Panc1 (cell line): ENCODE measurements at regions not wholly inside any gene's neighbourhood (a gene's known extent, or its start where the extent isn't known, plus 50 kb on each side); places are given as distances from the start of the nearest gene placed in this dataset.

Experiments used
- ATAC-seq: fragments of 200-7000 bp; cut with Tn5 transposase; 2 replicates; pipeline ENCODE4 v1.9.1; 2020; ENCODE audit warnings: mild to moderate bottlenecking, moderate library complexity
- BruUV-seq: library from RNA; stranded (reverse); fragments of 400-500 nt; replicated peaks from 2 replicates; lab custom pipeline; 2021; lab: Mats Ljungman, UMichigan
- CTCF ChIA-PET: fragments of 300-600 bp; sonication (Branson Sonifier 250); formaldehyde crosslinking; loops from one replicate; lab custom pipeline; 2022; ENCODE audit warnings: antibody characterized with exemption; lab: Charles Lee
- POLR2A ChIA-PET: fragments of 300-600 bp; sonication (Branson Sonifier 250); formaldehyde crosslinking; loops from one replicate; lab custom pipeline; 2022; ENCODE audit warnings: antibody characterized with exemption; lab: Charles Lee
- DNase-seq: peaks from one replicate; pipeline ENCODE4 v3.0.0-alpha.2; 2010; ENCODE audit warnings: low read depth, low spot score
- H3K27ac ChIP-seq: 2 replicates; pipeline ENCODE4 v1.5.1; 2011; ENCODE audit warnings: mild to moderate bottlenecking, low read length, inconsistent platforms
- H3K27me3 ChIP-seq: fragments of 200-500 bp; sonication (Bioruptor generic); 2 replicates; pipeline ENCODE4 v1.6.0; 2014; ENCODE audit warnings: low read length, inconsistent platforms; ENCODE audit not compliant: control insufficient read depth, insufficient read depth
- H3K36me3 ChIP-seq: fragments of 200-500 bp; sonication (Bioruptor generic); 2 replicates; pipeline ENCODE4 v1.5.1; 2014; ENCODE audit warnings: inconsistent platforms, mild to moderate bottlenecking, low read length, moderate library complexity; ENCODE audit not compliant: control insufficient read depth, insufficient read depth
- H3K4me1 ChIP-seq: 2 replicates; pipeline ENCODE4 v1.5.1; 2011; ENCODE audit warnings: inconsistent platforms, mild to moderate bottlenecking, low read length, moderate library complexity; ENCODE audit not compliant: control insufficient read depth, insufficient read depth
- H3K4me3 ChIP-seq, 2 experiments: 2 replicates each; pipeline ENCODE4 v1.5.1; 2011 to 2012; ENCODE audit warnings: low read depth in 2 of 2, low read length in 2 of 2, mild to moderate bottlenecking in 2 of 2, inconsistent platforms in 1 of 2, moderate library complexity in 1 of 2
- H3K9me3 ChIP-seq: fragments of 200-500 bp; sonication (Bioruptor generic); 2 replicates; pipeline ENCODE4 v1.5.1; 2014; ENCODE audit warnings: low read depth, mild to moderate bottlenecking, inconsistent platforms, low read length, moderate library complexity; ENCODE audit not compliant: control insufficient read depth, insufficient read depth
- POLR2AphosphoS5 ChIP-seq: IDR thresholded peaks from 2 replicates; pipeline ENCODE4 v1.6.1; 2012; ENCODE audit warnings: mild to moderate bottlenecking, low read depth, low read length, moderate library complexity
- REST ChIP-seq, 2 experiments: IDR thresholded peaks; 2 replicates each; pipeline ENCODE4 v1.6.1; 2011 to 2012; ENCODE audit warnings: low read depth in 2 of 2, control low read depth in 1 of 2, low read length in 1 of 2, mild to moderate bottlenecking in 1 of 2, moderate library complexity in 1 of 2; ENCODE audit not compliant: insufficient read depth in 1 of 2
- SIN3A ChIP-seq: IDR thresholded peaks from 2 replicates; pipeline ENCODE4 v1.6.1; 2012; ENCODE audit warnings: low read depth, mild to moderate bottlenecking, low read length, moderate library complexity, borderline replicate concordance; ENCODE audit not compliant: insufficient read depth
- TCF7L2 ChIP-seq: IDR thresholded peaks from 2 replicates; pipeline ENCODE4 v1.6.1; 2011; ENCODE audit warnings: mild to moderate bottlenecking, low read depth, low read length, inconsistent platforms
- in situ Hi-C: cut with HindIII; loops from 2 replicates; pipeline ENCODE4 v1.10.0; 2016; ENCODE audit warnings: low sequenced_read_pairs, low pct_unique_long_range_greater_than_20kb
- intact Hi-C: fragments of 100-400 bp; cut with micrococcal nuclease; formaldehyde crosslinking; loops from one replicate; pipeline ENCODE4 v1.10.0; 2022; ENCODE audit not compliant: unreplicated experiment
- TF ChIP-seq, protein P1 (sequence below): fragments of 450-650 bp; IDR thresholded peaks from 2 replicates; pipeline ENCODE4 v1.5.1; 2017; ENCODE audit warnings: mild to moderate bottlenecking

- intact Hi-C loops (no loop called here), in situ Hi-C loops (no loop called here)
- no peaks in the 10 kb centered on the region for H3K36me3 ChIP-seq
- TF ChIP-seq POLR2AphosphoS5 (no peak), TCF7L2 (no peak), REST (IDR thresholded peaks at IDR 0.05; ENCODE audit: insufficient read depth in 1 of 2, low read depth in 2 of 2, low read length in 1 of 2) (no peak), SIN3A (no peak)
- ChIA-PET CTCF (no interaction called here), POLR2A (no interaction called here)
- no peak overlapping the region for H3K4me3 ChIP-seq
- no peaks in the 10 kb centered on the region for H3K9me3 ChIP-seq
- DNase-seq (no peak), ATAC-seq (0 out of 2 replicates have a peak, but pooled peaks have one; percentile 35)
- H3K27ac ChIP-seq, result no peak overlapping the region
- peaks cover 3% of the 10 kb centered on the region; the same call in 1 of the 2 replicates for H3K27me3 ChIP-seq
- H3K4me1 ChIP-seq, result no peaks in the 10 kb centered on the region
- no TSS peak for BruUV-seq
Observed at GRCh38 chr2:109059474-109060165, 69.4 kb upstream of the SH3RF3 start.

DNA sequence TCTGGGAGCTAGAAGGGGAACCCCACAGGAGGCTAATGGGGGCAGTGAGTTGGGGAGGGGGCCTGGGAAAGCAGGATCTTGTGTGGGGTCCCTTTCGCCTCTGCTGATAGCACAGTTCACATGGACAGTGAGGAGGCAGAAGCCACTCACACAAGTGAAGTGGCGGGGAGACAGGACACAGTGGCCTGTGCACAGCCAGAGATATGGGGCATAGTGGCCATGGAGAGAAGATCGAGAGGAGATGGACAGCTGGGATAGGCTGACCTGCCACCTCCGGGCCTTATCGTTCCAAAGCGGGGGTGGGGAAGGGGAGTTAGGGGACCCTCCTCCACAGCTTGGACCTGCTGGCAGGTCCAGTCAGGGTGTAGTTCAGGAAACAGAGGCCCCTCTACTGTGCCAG, 69.8 kb upstream of the EDAR start:
- ATAC-seq (no peak), DNase-seq (no peak)
- no peaks in the 10 kb centered on the region for H3K36me3 ChIP-seq
- CTCF ChIA-PET, result interaction anchor here (0.6 kb wide), 1 partner anchor 190 kb away, joined by 3 read pairs; no protein-coding TSS in a partner anchor
- intact Hi-C loops (no loop called here), in situ Hi-C loops (no loop called here)
- no peak overlapping the region for H3K27ac ChIP-seq
- H3K4me3 ChIP-seq, result no peak overlapping the region
- H3K27me3 ChIP-seq, result peaks cover 3% of the 10 kb centered on the region; the same call in 1 of the 2 replicates
- TF ChIP-seq SIN3A (no peak), REST (IDR thresholded peaks at IDR 0.05; ENCODE audit: insufficient read depth in 1 of 2, low read depth in 2 of 2, low read length in 1 of 2) (no peak), TCF7L2 (no peak), POLR2AphosphoS5 (no peak)
- TF ChIP-seq, protein P1, sequence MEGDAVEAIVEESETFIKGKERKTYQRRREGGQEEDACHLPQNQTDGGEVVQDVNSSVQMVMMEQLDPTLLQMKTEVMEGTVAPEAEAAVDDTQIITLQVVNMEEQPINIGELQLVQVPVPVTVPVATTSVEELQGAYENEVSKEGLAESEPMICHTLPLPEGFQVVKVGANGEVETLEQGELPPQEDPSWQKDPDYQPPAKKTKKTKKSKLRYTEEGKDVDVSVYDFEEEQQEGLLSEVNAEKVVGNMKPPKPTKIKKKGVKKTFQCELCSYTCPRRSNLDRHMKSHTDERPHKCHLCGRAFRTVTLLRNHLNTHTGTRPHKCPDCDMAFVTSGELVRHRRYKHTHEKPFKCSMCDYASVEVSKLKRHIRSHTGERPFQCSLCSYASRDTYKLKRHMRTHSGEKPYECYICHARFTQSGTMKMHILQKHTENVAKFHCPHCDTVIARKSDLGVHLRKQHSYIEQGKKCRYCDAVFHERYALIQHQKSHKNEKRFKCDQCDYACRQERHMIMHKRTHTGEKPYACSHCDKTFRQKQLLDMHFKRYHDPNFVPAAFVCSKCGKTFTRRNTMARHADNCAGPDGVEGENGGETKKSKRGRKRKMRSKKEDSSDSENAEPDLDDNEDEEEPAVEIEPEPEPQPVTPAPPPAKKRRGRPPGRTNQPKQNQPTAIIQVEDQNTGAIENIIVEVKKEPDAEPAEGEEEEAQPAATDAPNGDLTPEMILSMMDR, result no peak
- no peaks in the 10 kb centered on the region for H3K4me1 ChIP-seq
- POLR2A ChIA-PET, result no interaction called here
- BruUV-seq, result no TSS peak
- H3K9me3 ChIP-seq, result no peaks in the 10 kb centered on the region
